Breast epithelium (tissue), 4 donors: ENCODE measurements at regions not wholly inside any gene's neighbourhood (a gene's known extent, or its start where the extent isn't known, plus 50 kb on each side); places are given as distances from the start of the nearest gene placed in this dataset.

Source experiments
- DNase-seq, 2 donors: peaks; one replicate each; pipeline ENCODE4 v3.0.0-alpha.2; 2019; ENCODE audit warnings: low spot score in 2 of 2
- H3K27ac ChIP-seq, 2 donors: fragments of 200-600 bp; sonication (generic) in 1 of 2; one replicate each; pipeline ENCODE4 v1.5.1; 2016 to 2019; ENCODE audit warnings: mild to moderate bottlenecking in 1 of 2
- H3K27me3 ChIP-seq, 2 donors: fragments of 200-600 bp; sonication (generic) in 1 of 2; one replicate each; pipeline versions ENCODE4 v1.5.1 to v1.6.0; 2017 to 2019; ENCODE audit warnings: control low read depth in 1 of 2, mild to moderate bottlenecking in 1 of 2
- H3K36me3 ChIP-seq: fragments of 200-600 bp; one replicate; pipeline ENCODE4 v1.5.1; 2019
- H3K4me1 ChIP-seq, 2 donors: fragments of 200-600 bp; sonication (generic); one replicate each; pipeline ENCODE4 v1.5.1; 2016 to 2019; ENCODE audit warnings: control low read depth in 1 of 2
- H3K4me3 ChIP-seq, 3 donors: fragments of 200-600 bp; sonication (generic); 1 replicate in 2 of 3; 2 replicates in 1 of 3; pipeline ENCODE4 v1.5.1; 2016 to 2019; ENCODE audit warnings: mild to moderate bottlenecking in 3 of 3, moderate library complexity in 2 of 3
- H3K9me3 ChIP-seq, 2 donors: fragments of 200-600 bp; sonication (generic) in 1 of 2; one replicate each; pipeline ENCODE4 v1.5.1; 2016 to 2019; ENCODE audit warnings: control low read depth in 1 of 2
- POLR2A ChIP-seq: fragments of 450-650 bp; IDR thresholded peaks from one replicate; pipeline ENCODE4 v1.6.1; 2016; ENCODE audit warnings: antibody characterized with exemption, mild to moderate bottlenecking, moderate library complexity
- POLR2AphosphoS5 ChIP-seq, 3 donors: sonication (generic); formaldehyde crosslinking; IDR thresholded peaks; one replicate each; pipeline ENCODE4 v1.6.1; 2017; ENCODE audit warnings: antibody characterized with exemption in 3 of 3
- intact Hi-C: fragments of 100-400 bp; cut with DNase I; formaldehyde crosslinking; loops from one replicate; pipeline ENCODE4 v1.15.1; 2023; ENCODE audit warnings: low total_unique reads
- TF ChIP-seq, protein P1 (sequence below), 3 donors: fragments of 450-650 bp; IDR thresholded peaks; one replicate each; pipeline ENCODE4 v1.5.1; 2016 to 2017; ENCODE audit warnings: antibody characterized with exemption in 3 of 3, mild to moderate bottlenecking in 3 of 3, moderate library complexity in 3 of 3

DNA sequence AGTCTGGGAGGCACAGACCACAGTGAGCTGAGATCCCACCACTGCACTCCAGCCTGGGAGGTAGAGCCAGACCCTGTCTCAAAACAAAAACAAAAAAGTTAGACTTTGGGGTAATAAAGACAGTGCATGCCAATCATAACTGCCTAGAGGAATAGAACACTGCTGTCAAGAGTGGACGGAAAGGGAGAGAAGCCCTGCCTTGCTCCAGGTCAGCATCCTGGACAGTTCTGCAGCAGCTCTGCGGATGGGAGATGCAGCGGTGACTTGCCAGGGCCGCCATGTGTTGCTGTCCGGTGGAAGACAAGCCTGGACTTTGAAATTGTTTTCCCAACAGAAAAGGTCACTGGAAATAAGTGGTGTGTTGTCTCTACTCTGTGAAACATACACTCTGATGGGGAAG, 618.2 kb downstream of the TBC1D22A start:
- peak in 1 of 2 donors; percentile 24 for DNase-seq
- TF ChIP-seq, protein P1, sequence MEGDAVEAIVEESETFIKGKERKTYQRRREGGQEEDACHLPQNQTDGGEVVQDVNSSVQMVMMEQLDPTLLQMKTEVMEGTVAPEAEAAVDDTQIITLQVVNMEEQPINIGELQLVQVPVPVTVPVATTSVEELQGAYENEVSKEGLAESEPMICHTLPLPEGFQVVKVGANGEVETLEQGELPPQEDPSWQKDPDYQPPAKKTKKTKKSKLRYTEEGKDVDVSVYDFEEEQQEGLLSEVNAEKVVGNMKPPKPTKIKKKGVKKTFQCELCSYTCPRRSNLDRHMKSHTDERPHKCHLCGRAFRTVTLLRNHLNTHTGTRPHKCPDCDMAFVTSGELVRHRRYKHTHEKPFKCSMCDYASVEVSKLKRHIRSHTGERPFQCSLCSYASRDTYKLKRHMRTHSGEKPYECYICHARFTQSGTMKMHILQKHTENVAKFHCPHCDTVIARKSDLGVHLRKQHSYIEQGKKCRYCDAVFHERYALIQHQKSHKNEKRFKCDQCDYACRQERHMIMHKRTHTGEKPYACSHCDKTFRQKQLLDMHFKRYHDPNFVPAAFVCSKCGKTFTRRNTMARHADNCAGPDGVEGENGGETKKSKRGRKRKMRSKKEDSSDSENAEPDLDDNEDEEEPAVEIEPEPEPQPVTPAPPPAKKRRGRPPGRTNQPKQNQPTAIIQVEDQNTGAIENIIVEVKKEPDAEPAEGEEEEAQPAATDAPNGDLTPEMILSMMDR (IDR thresholded peaks at IDR 0.05), result no peak
- TF ChIP-seq POLR2A (no peak), POLR2AphosphoS5 (IDR thresholded peaks at IDR 0.05) (no peak)
- H3K4me3 ChIP-seq, result no peak overlapping the region

DNA sequence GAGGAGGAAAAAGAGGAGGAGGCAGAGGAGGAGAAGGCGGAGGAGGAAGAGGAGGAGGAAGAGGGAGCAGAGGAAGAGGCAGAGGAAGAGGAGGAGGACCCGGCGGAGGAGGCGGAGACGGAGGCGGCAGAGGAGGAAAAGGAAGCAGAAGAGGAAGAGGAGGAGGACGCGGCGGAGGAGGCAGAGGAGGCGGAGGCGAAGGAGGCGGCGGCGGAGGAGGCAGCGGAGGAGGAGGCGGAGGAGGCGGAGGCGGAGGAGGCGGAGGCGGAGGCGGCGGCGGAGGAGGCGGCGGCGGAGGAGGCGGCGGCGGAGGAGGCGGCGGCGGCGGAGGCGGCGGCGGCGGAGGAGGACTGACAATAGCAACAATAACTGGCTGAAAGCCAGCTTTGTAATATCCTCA, 616.6 kb downstream of the TBC1D22A start:
- Histone ChIP-seq H3K27ac (no peak overlapping the region), H3K9me3 (no peaks in the 10 kb centered on the region), H3K4me3 (no peak overlapping the region), H3K4me1 (no peaks in the 10 kb centered on the region), H3K27me3 (peaks cover 0 to 47% of the 10 kb centered on the region in 2 donors), H3K36me3 (no peaks in the 10 kb centered on the region)
- intact Hi-C loops, result no loop called here
- DNase-seq, result no peak
- TF ChIP-seq, protein P1 (IDR thresholded peaks at IDR 0.05), result no peak
- no peak for TF ChIP-seq POLR2A
- TF ChIP-seq POLR2AphosphoS5 (IDR thresholded peaks at IDR 0.05), result no peak

More for the DNA sequence above, 618.2 kb downstream of the TBC1D22A start:
- intact Hi-C loops, result no loop called here
- H3K36me3 ChIP-seq, result no peaks in the 10 kb centered on the region
- no peaks in the 10 kb centered on the region for H3K9me3 ChIP-seq
- H3K4me1 ChIP-seq, result no peaks in the 10 kb centered on the region
- H3K27ac ChIP-seq, result no peak overlapping the region
- peaks cover 0 to 43% of the 10 kb centered on the region in 2 donors for H3K27me3 ChIP-seq

DNA sequence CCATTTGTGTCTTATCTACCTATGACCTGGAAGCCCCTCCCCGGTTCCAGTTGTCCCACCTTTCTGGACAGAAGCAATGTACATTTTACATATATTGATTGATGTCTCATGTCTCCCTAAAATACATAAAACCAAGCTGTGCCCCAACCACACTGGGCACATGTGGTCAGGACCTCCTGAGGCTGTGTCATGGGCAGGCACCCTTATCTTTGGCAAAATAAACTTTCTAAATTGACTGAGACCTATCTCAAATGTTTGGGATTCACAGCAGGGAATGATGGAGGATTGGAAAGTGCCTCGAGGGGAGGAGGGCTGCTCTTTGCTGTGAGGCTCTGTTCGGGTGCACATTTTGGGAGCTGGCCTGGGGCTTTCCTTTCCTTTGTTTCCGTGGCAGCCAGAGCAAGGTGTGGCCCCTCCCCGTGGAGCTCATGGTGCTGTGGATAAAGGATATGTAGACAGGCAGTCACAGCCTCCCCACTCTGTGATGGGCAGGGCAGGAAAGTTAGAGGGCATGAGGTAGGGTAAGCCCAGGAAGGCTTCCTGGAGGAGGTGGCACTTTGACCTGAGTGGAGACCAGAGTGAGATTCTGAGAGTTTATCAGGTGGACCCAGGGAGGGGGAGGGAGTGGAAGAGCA, 615.6 kb downstream of the TBC1D22A start:
- Histone ChIP-seq H3K4me1 (no peaks in the 10 kb centered on the region), H3K4me3 (no peak overlapping the region), H3K27me3 (peaks cover 0 to 49% of the 10 kb centered on the region in 2 donors), H3K9me3 (no peaks in the 10 kb centered on the region), H3K36me3 (no peaks in the 10 kb centered on the region), H3K27ac (no peak overlapping the region)
- DNase-seq, result peak in 1 of 2 donors; percentile 31
- TF ChIP-seq, protein P1 (IDR thresholded peaks at IDR 0.05), result no peak
- TF ChIP-seq POLR2AphosphoS5 (IDR thresholded peaks at IDR 0.05), result no peak
- no peak for TF ChIP-seq POLR2A
- intact Hi-C loops, result no loop called here

DNA sequence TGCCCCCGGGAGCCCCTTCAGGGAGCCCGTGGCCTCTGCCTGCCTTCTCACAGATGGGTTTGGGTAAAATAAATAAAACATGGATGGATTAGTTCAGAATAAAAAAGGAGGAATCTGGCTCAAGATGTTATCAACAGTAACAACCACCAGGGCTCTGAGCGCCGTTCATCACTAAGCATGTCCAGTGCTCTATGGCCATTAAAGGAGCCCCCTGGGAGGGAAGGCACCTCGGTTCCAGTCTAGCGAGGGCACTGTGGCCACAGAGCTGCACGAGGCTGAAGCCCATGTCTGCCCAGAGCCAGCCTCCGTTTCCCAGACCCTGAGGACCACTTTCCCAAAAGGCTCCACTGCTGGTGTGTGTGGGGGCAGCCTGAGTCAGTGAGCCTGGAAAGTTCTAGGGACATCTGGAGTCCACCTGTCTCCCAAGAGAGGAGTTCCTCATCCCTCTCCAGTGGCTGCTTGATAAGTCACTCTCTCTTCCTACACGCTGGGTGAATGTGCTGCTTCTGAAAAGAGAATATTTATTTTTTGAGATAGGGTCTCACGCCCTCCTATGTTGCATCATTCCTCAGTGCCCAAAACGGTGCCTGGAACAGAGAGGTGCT, 614.6 kb downstream of the TBC1D22A start:
- no peaks in the 10 kb centered on the region for H3K9me3 ChIP-seq
- no peaks in the 10 kb centered on the region for H3K36me3 ChIP-seq
- H3K27ac ChIP-seq, result no peak overlapping the region
- no peaks in the 10 kb centered on the region for H3K4me1 ChIP-seq
- H3K27me3 ChIP-seq, result peaks cover 0 to 52% of the 10 kb centered on the region in 2 donors
- no peak overlapping the region for H3K4me3 ChIP-seq
- TF ChIP-seq POLR2AphosphoS5 (IDR thresholded peaks at IDR 0.05), result no peak
- TF ChIP-seq, protein P1 (IDR thresholded peaks at IDR 0.05), result no peak
- TF ChIP-seq POLR2A, result no peak
- DNase-seq, result peak in 1 of 2 donors; percentile 19
- intact Hi-C loops, result no loop called here

DNA sequence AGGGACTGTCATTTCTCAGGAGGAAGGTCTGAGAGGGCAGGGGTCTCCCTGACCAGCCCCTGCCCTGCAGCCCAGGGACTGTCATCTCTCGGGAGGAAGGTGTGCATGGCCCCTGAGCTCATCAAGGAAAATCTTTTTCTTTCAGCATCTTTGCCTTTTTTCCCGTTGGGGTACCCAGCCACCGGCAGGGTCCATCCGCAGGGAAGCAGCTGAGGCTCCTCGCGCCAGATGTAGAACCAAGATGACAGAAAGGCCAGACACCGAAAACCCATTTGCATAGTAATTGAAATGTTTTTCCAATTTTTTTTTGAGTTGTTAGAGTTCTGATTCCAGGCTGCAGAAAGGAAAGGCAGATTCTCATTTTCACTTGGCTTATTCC, 613.9 kb downstream of the TBC1D22A start:
- H3K4me1 ChIP-seq, result no peaks in the 10 kb centered on the region
- H3K27me3 ChIP-seq, result peaks cover 0 to 54% of the 10 kb centered on the region in 2 donors
- DNase-seq, result no peak
- no peak for TF ChIP-seq POLR2A
- no peak for TF ChIP-seq POLR2AphosphoS5 (IDR thresholded peaks at IDR 0.05)
- TF ChIP-seq, protein P1 (IDR thresholded peaks at IDR 0.05), result no peak
- H3K9me3 ChIP-seq, result no peaks in the 10 kb centered on the region
- no peaks in the 10 kb centered on the region for H3K36me3 ChIP-seq
- intact Hi-C loops, result no loop called here
- no peak overlapping the region for H3K4me3 ChIP-seq
- H3K27ac ChIP-seq, result no peak overlapping the region
